ENCODE measurements at regions not wholly inside any gene's neighbourhood (a gene's known extent, or its start where the extent isn't known, plus 50 kb on each side); places are given as distances from the start of the nearest gene placed in this dataset.

GRCh38 chr14:54213536-54213935, 183.3 kb upstream of the CDKN3 start:
- H3K27me3 Mint-ChIP-seq (ENCODE audit: low read depth), result peaks cover 37% of the 10 kb centered on the region
- H3K36me3 Mint-ChIP-seq (ENCODE audit: low read depth), result no peaks in the 10 kb centered on the region
- H3K4me3 Mint-ChIP-seq (ENCODE audit: low read depth), result no peak overlapping the region
- DNase-seq (ENCODE audit: low spot score), result no peak
- H3K9me3 Mint-ChIP-seq, result no peaks in the 10 kb centered on the region
- intact Hi-C loops (cut with micrococcal nuclease), result loop anchor here (10.0 kb wide), 1 partner anchor 259 kb away; the partner anchor contains the start of gene BMP4
- H3K4me1 Mint-ChIP-seq (ENCODE audit: low read depth), result peaks cover 2% of the 10 kb centered on the region
- H3K27ac Mint-ChIP-seq, result no peak overlapping the region

GRCh38 chr14:54216827-54217226, 180.0 kb upstream of the CDKN3 start:
- H3K9me3 Mint-ChIP-seq, result no peaks in the 10 kb centered on the region
- no peak for DNase-seq (ENCODE audit: low spot score)
- H3K4me1 Mint-ChIP-seq (ENCODE audit: low read depth), result peaks cover 2% of the 10 kb centered on the region
- peaks cover 48% of the 10 kb centered on the region for H3K27me3 Mint-ChIP-seq (ENCODE audit: low read depth)
- intact Hi-C loops (cut with micrococcal nuclease), result loop anchor here (10.0 kb wide), 1 partner anchor 262 kb away; the partner anchor contains the start of gene BMP4
- H3K36me3 Mint-ChIP-seq (ENCODE audit: low read depth), result no peaks in the 10 kb centered on the region
- no peak overlapping the region for H3K27ac Mint-ChIP-seq
- H3K4me3 Mint-ChIP-seq (ENCODE audit: low read depth), result no peak overlapping the region

GRCh38 chr14:54219261-54220070, 177.3 kb upstream of the CDKN3 start:
- H3K4me3 Mint-ChIP-seq (ENCODE audit: low read depth), result no peak overlapping the region

GRCh38 chr14:54220071-54220703, 176.6 kb upstream of the CDKN3 start:
- intact Hi-C loops (cut with micrococcal nuclease), result no loop called here
- Mint-ChIP-seq H3K9me3 (no peaks in the 10 kb centered on the region), H3K4me3 (ENCODE audit: low read depth) (no peak overlapping the region), H3K27ac (no peak overlapping the region), H3K4me1 (ENCODE audit: low read depth) (peaks cover 2% of the 10 kb centered on the region), H3K27me3 (ENCODE audit: low read depth) (peaks cover 66% of the 10 kb centered on the region), H3K36me3 (ENCODE audit: low read depth) (no peaks in the 10 kb centered on the region)
- DNase-seq (ENCODE audit: low spot score), result no peak

More at GRCh38 chr14:54219261-54220070, 177.3 kb upstream of the CDKN3 start:
- Mint-ChIP-seq H3K27ac (no peak overlapping the region), H3K9me3 (no peaks in the 10 kb centered on the region), H3K36me3 (ENCODE audit: low read depth) (no peaks in the 10 kb centered on the region), H3K4me1 (ENCODE audit: low read depth) (peaks cover 2% of the 10 kb centered on the region), H3K27me3 (ENCODE audit: low read depth) (peaks cover 61% of the 10 kb centered on the region)
- DNase-seq (ENCODE audit: low spot score), result no peak
- intact Hi-C loops (cut with micrococcal nuclease), result loop anchor here (10.0 kb wide), 1 partner anchor 265 kb away; the partner anchor contains the start of gene BMP4

GRCh38 chr14:54220704-54221431, 175.9 kb upstream of the CDKN3 start:
- intact Hi-C loops (cut with micrococcal nuclease), result no loop called here
- no peak for DNase-seq (ENCODE audit: low spot score)
- Mint-ChIP-seq H3K9me3 (no peaks in the 10 kb centered on the region), H3K4me3 (ENCODE audit: low read depth) (no peak overlapping the region), H3K36me3 (ENCODE audit: low read depth) (no peaks in the 10 kb centered on the region), H3K27ac (no peak overlapping the region), H3K27me3 (ENCODE audit: low read depth) (peaks cover 65% of the 10 kb centered on the region), H3K4me1 (ENCODE audit: low read depth) (peaks cover 2% of the 10 kb centered on the region)

GRCh38 chr14:54221432-54221803, 175.4 kb upstream of the CDKN3 start:
- H3K4me1 Mint-ChIP-seq (ENCODE audit: low read depth), result peaks cover 2% of the 10 kb centered on the region
- no peaks in the 10 kb centered on the region for H3K9me3 Mint-ChIP-seq
- no peak overlapping the region for H3K27ac Mint-ChIP-seq
- intact Hi-C loops (cut with micrococcal nuclease), result no loop called here
- H3K4me3 Mint-ChIP-seq (ENCODE audit: low read depth), result no peak overlapping the region
- H3K27me3 Mint-ChIP-seq (ENCODE audit: low read depth), result peaks cover 62% of the 10 kb centered on the region
- DNase-seq (ENCODE audit: low spot score), result no peak
- no peaks in the 10 kb centered on the region for H3K36me3 Mint-ChIP-seq (ENCODE audit: low read depth)

GRCh38 chr14:54221971-54222370, 174.8 kb upstream of the CDKN3 start:
- H3K36me3 Mint-ChIP-seq (ENCODE audit: low read depth), result no peaks in the 10 kb centered on the region
- no peak overlapping the region for H3K4me3 Mint-ChIP-seq (ENCODE audit: low read depth)
- DNase-seq (ENCODE audit: low spot score), result no peak
- no peak overlapping the region for H3K27ac Mint-ChIP-seq
- H3K27me3 Mint-ChIP-seq (ENCODE audit: low read depth), result peaks cover 62% of the 10 kb centered on the region
- no peaks in the 10 kb centered on the region for H3K4me1 Mint-ChIP-seq (ENCODE audit: low read depth)
- intact Hi-C loops (cut with micrococcal nuclease), result no loop called here
- no peaks in the 10 kb centered on the region for H3K9me3 Mint-ChIP-seq

- no peaks in the 10 kb centered on the region for H3K4me1 Mint-ChIP-seq (ENCODE audit: low read depth)
- H3K27me3 Mint-ChIP-seq (ENCODE audit: low read depth), result peaks cover 48% of the 10 kb centered on the region
- intact Hi-C loops (cut with micrococcal nuclease), result no loop called here
- no peaks in the 10 kb centered on the region for H3K36me3 Mint-ChIP-seq (ENCODE audit: low read depth)
- H3K4me3 Mint-ChIP-seq (ENCODE audit: low read depth), result no peak overlapping the region
- no peak overlapping the region for H3K27ac Mint-ChIP-seq
- DNase-seq (ENCODE audit: low spot score), result no peak
- H3K9me3 Mint-ChIP-seq, result no peaks in the 10 kb centered on the region
Measured at GRCh38 chr14:54223831-54224402, 172.9 kb upstream of the CDKN3 start.

- H3K27ac Mint-ChIP-seq, result no peak overlapping the region
- no peaks in the 10 kb centered on the region for H3K36me3 Mint-ChIP-seq (ENCODE audit: low read depth)
- peaks cover 34% of the 10 kb centered on the region for H3K27me3 Mint-ChIP-seq (ENCODE audit: low read depth)
- H3K9me3 Mint-ChIP-seq, result no peaks in the 10 kb centered on the region
- intact Hi-C loops (cut with micrococcal nuclease), result no loop called here
- H3K4me1 Mint-ChIP-seq (ENCODE audit: low read depth), result no peaks in the 10 kb centered on the region
- no peak for DNase-seq (ENCODE audit: low spot score)
- no peak overlapping the region for H3K4me3 Mint-ChIP-seq (ENCODE audit: low read depth)
Measured at GRCh38 chr14:54225457-54226060, 171.2 kb upstream of the CDKN3 start.

GRCh38 chr14:54226103-54226502, 170.7 kb upstream of the CDKN3 start:
- no peaks in the 10 kb centered on the region for H3K36me3 Mint-ChIP-seq (ENCODE audit: low read depth)
- no peak for DNase-seq (ENCODE audit: low spot score)
- H3K4me1 Mint-ChIP-seq (ENCODE audit: low read depth), result no peaks in the 10 kb centered on the region
- intact Hi-C loops (cut with micrococcal nuclease), result no loop called here
- no peak overlapping the region for H3K27ac Mint-ChIP-seq
- no peak overlapping the region for H3K4me3 Mint-ChIP-seq (ENCODE audit: low read depth)
- no peaks in the 10 kb centered on the region for H3K9me3 Mint-ChIP-seq
- peaks cover 31% of the 10 kb centered on the region for H3K27me3 Mint-ChIP-seq (ENCODE audit: low read depth)

- Mint-ChIP-seq H3K27ac (no peak overlapping the region), H3K36me3 (ENCODE audit: low read depth) (no peaks in the 10 kb centered on the region), H3K27me3 (ENCODE audit: low read depth) (peaks cover 28% of the 10 kb centered on the region), H3K9me3 (no peaks in the 10 kb centered on the region), H3K4me1 (ENCODE audit: low read depth) (no peaks in the 10 kb centered on the region), H3K4me3 (ENCODE audit: low read depth) (no peak overlapping the region)
- DNase-seq (ENCODE audit: low spot score), result no peak
- intact Hi-C loops (cut with micrococcal nuclease), result no loop called here
Measured at GRCh38 chr14:54226558-54226957, 170.2 kb upstream of the CDKN3 start.

- intact Hi-C loops (cut with micrococcal nuclease), result no loop called here
- no peak overlapping the region for H3K4me3 Mint-ChIP-seq (ENCODE audit: low read depth)
- no peaks in the 10 kb centered on the region for H3K9me3 Mint-ChIP-seq
- H3K4me1 Mint-ChIP-seq (ENCODE audit: low read depth), result no peaks in the 10 kb centered on the region
- no peak for DNase-seq (ENCODE audit: low spot score)
- no peaks in the 10 kb centered on the region for H3K36me3 Mint-ChIP-seq (ENCODE audit: low read depth)
- no peak overlapping the region for H3K27ac Mint-ChIP-seq
- peaks cover 12% of the 10 kb centered on the region for H3K27me3 Mint-ChIP-seq (ENCODE audit: low read depth)
Measured at GRCh38 chr14:54229136-54229535, 167.7 kb upstream of the CDKN3 start.

Data from activated T-helper 2 cell treated with anti-CD3 and anti-CD28 coated beads, Interferon-gamma antibody, Interleukin-2, Interleukin-4, amounts not matched to agents 10 μg/mL and 5 μg/mL and 100 μg/mL, durations not matched to agents 14 hours and 24 hours and 36 hours (primary cell).